ENCODE measurements at regions not wholly inside any gene's neighbourhood (a gene's known extent, or its start where the extent isn't known, plus 50 kb on each side); places are given as distances from the start of the nearest gene placed in this dataset.

DNA sequence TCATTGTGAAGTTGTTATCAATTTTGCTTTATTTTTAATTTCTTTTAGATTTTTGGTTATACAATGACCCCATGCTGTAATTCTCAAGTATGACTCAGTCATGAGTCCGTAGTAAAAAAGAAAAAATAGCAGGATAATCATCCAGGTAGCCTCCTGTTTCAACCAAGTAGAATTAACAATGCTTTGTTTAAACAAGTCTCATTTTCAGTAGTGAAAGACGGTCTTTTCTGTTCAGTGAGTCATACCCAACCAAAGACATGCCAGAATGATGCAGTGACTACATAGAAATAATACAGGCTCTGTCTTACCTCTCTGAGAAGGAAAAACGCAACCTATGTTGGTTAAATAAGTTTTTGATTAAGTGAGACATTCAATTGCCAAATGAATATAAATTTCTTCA is 67.8 kb upstream of the DSC1 start:
- CTCF ChIA-PET, result no interaction called here
- H3K4me2 ChIP-seq, result no peak overlapping the region
- DNase-seq, result no peak

DNA sequence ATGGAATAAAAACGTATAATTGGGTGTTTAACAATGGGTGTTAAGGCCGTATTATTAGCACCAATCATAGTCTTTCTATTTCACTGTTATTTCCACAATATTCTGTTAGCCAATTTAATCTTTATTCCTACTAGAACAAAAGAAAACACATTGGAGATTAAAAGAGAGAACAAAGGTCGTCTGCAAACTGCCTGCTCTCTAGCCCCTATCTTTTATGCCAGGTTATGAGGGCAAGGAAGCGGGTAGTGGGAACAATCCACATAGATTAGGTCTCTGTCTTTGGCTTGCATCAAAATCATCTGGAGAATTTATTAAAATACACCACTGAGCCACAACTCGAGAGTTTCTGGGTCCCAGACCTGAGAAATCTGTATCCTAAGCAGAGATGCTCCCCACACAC is 69.4 kb upstream of the DSC1 start:
- Histone ChIP-seq H3K9me3 (no peaks in the 10 kb centered on the region), H2AFZ (ENCODE audit: low read depth) (no peak overlapping the region), H3K4me1 (ENCODE audit: control insufficient read depth in 1 of 2, insufficient read depth in 2 of 2, low read depth in 1 of 2, low read length in 1 of 2) (no peaks in the 10 kb centered on the region), H3K36me3 (replicated peaks in 1 of 2; ENCODE audit: control insufficient read depth in 1 of 2, insufficient read depth in 2 of 2, low read length in 1 of 2) (no peaks in the 10 kb centered on the region), H3K27ac (ENCODE audit: low read depth in 2 of 2, low read length in 1 of 2) (no peak overlapping the region), H3K9ac (no peak overlapping the region), H3K4me2 (no peak overlapping the region), H3K27me3 (ENCODE audit: insufficient read depth) (no peaks in the 10 kb centered on the region; the same call in 1 of the 2 replicates), H4K20me1 (ENCODE audit: insufficient read depth) (no peaks in the 10 kb centered on the region), H3K79me2 (ENCODE audit: insufficient read depth) (no peaks in the 10 kb centered on the region), H3K9me2 (no peaks in the 10 kb centered on the region), H3F3A (replicated peaks; ENCODE audit: insufficient read depth) (no peaks in the 10 kb centered on the region), H3K4me3 (ENCODE audit: low read depth in 2 of 2, low read length in 1 of 2) (no peak overlapping the region)
- TF ChIP-seq YY1 (IDR thresholded peaks at IDR 0.05; ENCODE audit: low read depth), result no peak
- TF ChIP-seq FOXJ3 (CRISPR knock-in tag; IDR thresholded peaks at IDR 0.05), result no peak
- no peak for TF ChIP-seq FOXM1 (IDR thresholded peaks at IDR 0.05; ENCODE audit: low read depth)
- TF ChIP-seq NRF1 (IDR thresholded peaks at IDR 0.05; ENCODE audit: low read depth, low read length), result no peak
- TF ChIP-seq PBX3 (IDR thresholded peaks at IDR 0.05), result no peak
- no peak for TF ChIP-seq NFIC (IDR thresholded peaks at IDR 0.05; ENCODE audit: borderline replicate concordance)
- no peak for TF ChIP-seq JUND (IDR thresholded peaks at IDR 0.05)
- TF ChIP-seq SIN3A (IDR thresholded peaks at IDR 0.05; ENCODE audit: borderline replicate concordance, low read depth, low read length), result no peak
- no peak for TF ChIP-seq RFX5 (IDR thresholded peaks at IDR 0.05; ENCODE audit: low read length)
- TF ChIP-seq RXRA (IDR thresholded peaks at IDR 0.05; ENCODE audit: borderline replicate concordance, low read depth), result no peak
- TF ChIP-seq USF2 (IDR thresholded peaks at IDR 0.05; ENCODE audit: borderline replicate concordance, low read depth, low read length), result no peak
- TF ChIP-seq TCF12 (IDR thresholded peaks at IDR 0.05), result no peak
- no peak for TF ChIP-seq EP300 (IDR thresholded peaks at IDR 0.05; ENCODE audit: borderline replicate concordance in 1 of 2, low read depth in 1 of 2, low read length in 1 of 2)
- TF ChIP-seq, protein P1, sequence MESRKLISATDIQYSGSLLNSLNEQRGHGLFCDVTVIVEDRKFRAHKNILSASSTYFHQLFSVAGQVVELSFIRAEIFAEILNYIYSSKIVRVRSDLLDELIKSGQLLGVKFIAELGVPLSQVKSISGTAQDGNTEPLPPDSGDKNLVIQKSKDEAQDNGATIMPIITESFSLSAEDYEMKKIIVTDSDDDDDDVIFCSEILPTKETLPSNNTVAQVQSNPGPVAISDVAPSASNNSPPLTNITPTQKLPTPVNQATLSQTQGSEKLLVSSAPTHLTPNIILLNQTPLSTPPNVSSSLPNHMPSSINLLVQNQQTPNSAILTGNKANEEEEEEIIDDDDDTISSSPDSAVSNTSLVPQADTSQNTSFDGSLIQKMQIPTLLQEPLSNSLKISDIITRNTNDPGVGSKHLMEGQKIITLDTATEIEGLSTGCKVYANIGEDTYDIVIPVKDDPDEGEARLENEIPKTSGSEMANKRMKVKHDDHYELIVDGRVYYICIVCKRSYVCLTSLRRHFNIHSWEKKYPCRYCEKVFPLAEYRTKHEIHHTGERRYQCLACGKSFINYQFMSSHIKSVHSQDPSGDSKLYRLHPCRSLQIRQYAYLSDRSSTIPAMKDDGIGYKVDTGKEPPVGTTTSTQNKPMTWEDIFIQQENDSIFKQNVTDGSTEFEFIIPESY (IDR thresholded peaks at IDR 0.05; ENCODE audit: borderline replicate concordance, low read depth), result no peak
- TF ChIP-seq POLR2AphosphoS5 (IDR thresholded peaks at IDR 0.05; ENCODE audit: low read depth, low read length), result no peak
- no peak for TF ChIP-seq GABPA (IDR thresholded peaks at IDR 0.05; ENCODE audit: low read depth)
- ChIA-PET POLR2A (no interaction called here), CTCF (no interaction called here)
- 9% methylated on average over 5 of the region's 5 CpGs for WGBS (ENCODE audit: low lambda C conversion rate)
- DNase-seq, result no peak

More for the DNA sequence above, 67.8 kb upstream of the DSC1 start:
- Histone ChIP-seq H3K27ac (ENCODE audit: low read depth in 2 of 2, low read length in 1 of 2) (no peak overlapping the region), H3K27me3 (ENCODE audit: insufficient read depth) (no peaks in the 10 kb centered on the region; the same call in 1 of the 2 replicates), H3K4me3 (ENCODE audit: low read depth in 2 of 2, low read length in 1 of 2) (no peak overlapping the region), H3F3A (replicated peaks; ENCODE audit: insufficient read depth) (no peaks in the 10 kb centered on the region), H3K36me3 (replicated peaks in 1 of 2; ENCODE audit: control insufficient read depth in 1 of 2, insufficient read depth in 2 of 2, low read length in 1 of 2) (no peaks in the 10 kb centered on the region), H4K20me1 (ENCODE audit: insufficient read depth) (no peaks in the 10 kb centered on the region), H3K4me1 (ENCODE audit: control insufficient read depth in 1 of 2, insufficient read depth in 2 of 2, low read depth in 1 of 2, low read length in 1 of 2) (no peaks in the 10 kb centered on the region), H3K79me2 (ENCODE audit: insufficient read depth) (no peaks in the 10 kb centered on the region), H3K9ac (no peak overlapping the region), H3K9me2 (no peaks in the 10 kb centered on the region), H2AFZ (ENCODE audit: low read depth) (no peak overlapping the region), H3K9me3 (no peaks in the 10 kb centered on the region)
- WGBS (ENCODE audit: low lambda C conversion rate), result 2% methylated on average over 3 of the region's 3 CpGs
- no peak for TF ChIP-seq FOXM1 (IDR thresholded peaks at IDR 0.05; ENCODE audit: low read depth)
- POLR2A ChIA-PET, result no interaction called here
